ENCODE measurements at regions not wholly inside any gene's neighbourhood (a gene's known extent, or its start where the extent isn't known, plus 50 kb on each side); places are given as distances from the start of the nearest gene placed in this dataset.

DNA sequence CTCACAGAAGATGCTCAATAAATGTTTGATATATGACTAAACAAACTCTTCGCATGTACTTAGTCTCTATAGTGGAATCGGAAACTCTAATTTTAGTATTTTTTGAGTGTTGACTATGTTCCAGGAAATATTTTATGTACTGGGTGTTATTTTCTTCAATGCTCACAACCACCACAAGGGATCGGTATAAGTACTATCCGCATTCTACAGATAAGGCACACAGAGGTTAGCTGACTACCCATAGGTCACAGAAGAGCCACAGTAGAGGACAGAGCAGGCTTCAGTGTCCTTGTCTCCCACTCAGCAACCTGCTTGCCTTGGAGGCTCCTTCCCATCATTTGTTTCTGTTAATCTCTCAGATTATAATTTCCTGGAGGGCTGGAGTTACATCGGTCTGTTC is 451.3 kb downstream of the OMA1 start:
- no peaks in the 10 kb centered on the region for H3K36me3 Mint-ChIP-seq
- no peak overlapping the region for H3K4me3 Mint-ChIP-seq
- H3K27me3 Mint-ChIP-seq, result no peaks in the 10 kb centered on the region
- H3K27ac Mint-ChIP-seq, result no peak overlapping the region
- ATAC-seq (ENCODE audit: low read depth in 2 of 2), result no peak
- no peak for DNase-seq
- no peaks in the 10 kb centered on the region for H3K4me1 Mint-ChIP-seq
- H3K9me3 Mint-ChIP-seq, result no peaks in the 10 kb centered on the region

DNA sequence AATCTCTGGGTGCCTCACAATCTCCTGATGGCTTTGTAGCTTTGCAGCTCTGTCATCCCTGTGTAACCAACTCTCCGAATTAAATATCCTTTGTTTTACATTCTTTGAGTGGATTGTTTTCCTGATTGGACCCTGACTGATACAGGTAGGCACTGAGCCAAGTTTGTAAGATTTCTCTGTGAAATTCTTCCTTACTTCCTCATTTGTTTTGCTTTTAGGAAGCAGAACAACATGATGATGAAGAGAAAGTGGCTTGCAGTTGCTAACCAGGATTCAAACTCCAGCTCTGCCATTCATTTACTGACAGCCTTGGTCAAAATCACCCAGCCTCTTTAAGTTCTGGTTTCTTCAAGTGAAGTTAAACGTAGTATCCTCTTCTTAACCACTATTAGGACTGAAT is 452.3 kb downstream of the OMA1 start:
- Mint-ChIP-seq H3K27me3 (no peaks in the 10 kb centered on the region), H3K27ac (no peak overlapping the region), H3K9me3 (no peaks in the 10 kb centered on the region), H3K4me1 (no peaks in the 10 kb centered on the region), H3K36me3 (no peaks in the 10 kb centered on the region), H3K4me3 (no peak overlapping the region)
- DNase-seq (no peak), ATAC-seq (ENCODE audit: low read depth in 2 of 2) (no peak)

GRCh38 chr1:58090640-58091039 is 455.9 kb downstream of the OMA1 start:
- no peaks in the 10 kb centered on the region for H3K9me3 Mint-ChIP-seq
- H3K4me1 Mint-ChIP-seq, result no peaks in the 10 kb centered on the region
- ATAC-seq (ENCODE audit: low read depth in 2 of 2) (no peak), DNase-seq (no peak)
- H3K27me3 Mint-ChIP-seq, result peaks cover 0 to 10% (median 4%) of the 10 kb centered on the region in 3 donors
- no peaks in the 10 kb centered on the region for H3K36me3 Mint-ChIP-seq
- H3K27ac Mint-ChIP-seq, result no peak overlapping the region
- no peak overlapping the region for H3K4me3 Mint-ChIP-seq

GRCh38 chr1:58089898-58090534 is 456.5 kb downstream of the OMA1 start:
- Mint-ChIP-seq H3K4me1 (no peaks in the 10 kb centered on the region), H3K36me3 (no peaks in the 10 kb centered on the region), H3K9me3 (no peaks in the 10 kb centered on the region), H3K4me3 (no peak overlapping the region), H3K27ac (no peak overlapping the region), H3K27me3 (peaks cover 0 to 10% (median 4%) of the 10 kb centered on the region in 3 donors)
- ATAC-seq (ENCODE audit: low read depth in 2 of 2) (no peak), DNase-seq (no peak)

GRCh38 chr1:58084266-58084665 is 462.3 kb downstream of the OMA1 start:
- peaks cover 0 to 10% (median 10%) of the 10 kb centered on the region in 3 donors for H3K27me3 Mint-ChIP-seq
- H3K36me3 Mint-ChIP-seq, result no peaks in the 10 kb centered on the region
- no peak for ATAC-seq (ENCODE audit: low read depth in 2 of 2)
- DNase-seq, result no peak
- H3K9me3 Mint-ChIP-seq, result no peaks in the 10 kb centered on the region
- H3K4me3 Mint-ChIP-seq, result no peak overlapping the region
- H3K4me1 Mint-ChIP-seq, result no peaks in the 10 kb centered on the region
- peak overlapping the region in 1 of 6 donors; percentile 30 for H3K27ac Mint-ChIP-seq

DNA sequence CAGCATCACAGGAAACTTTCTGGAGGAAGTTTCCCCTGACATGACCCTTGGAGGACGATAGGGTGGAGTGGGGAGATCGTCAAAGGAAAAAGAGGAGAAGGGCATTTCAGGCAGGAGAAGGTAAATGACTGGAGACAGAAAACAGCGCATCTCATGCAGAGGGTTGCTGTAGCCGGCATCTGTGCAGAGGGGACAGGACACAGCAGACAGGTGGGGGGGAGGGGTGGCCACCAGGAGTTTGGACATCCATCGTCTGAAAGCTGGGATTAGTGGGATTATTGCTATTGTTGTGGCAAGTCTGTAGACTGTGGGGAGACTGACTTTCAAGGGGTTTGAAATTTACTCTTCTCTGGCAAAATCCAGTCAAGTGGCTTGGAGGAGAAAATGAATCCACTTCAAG is 463.9 kb downstream of the OMA1 start:
- Mint-ChIP-seq H3K27ac (no peak overlapping the region), H3K4me3 (no peak overlapping the region)
- ATAC-seq (ENCODE audit: low read depth in 2 of 2), result no peak

GRCh38 chr1:58076258-58076657 is 470.3 kb downstream of the OMA1 start:
- ATAC-seq (ENCODE audit: low read depth in 2 of 2), result no peak
- no peaks in the 10 kb centered on the region for H3K36me3 Mint-ChIP-seq
- no peak overlapping the region for H3K27ac Mint-ChIP-seq
- DNase-seq, result no peak
- no peaks in the 10 kb centered on the region for H3K4me1 Mint-ChIP-seq
- peaks cover 0 to 3% (median 0%) of the 10 kb centered on the region in 3 donors for H3K27me3 Mint-ChIP-seq
- no peak overlapping the region for H3K4me3 Mint-ChIP-seq
- peaks cover 0 to 3% (median 0%) of the 10 kb centered on the region in 7 donors for H3K9me3 Mint-ChIP-seq

More for the DNA sequence above, 463.9 kb downstream of the OMA1 start:
- no peaks in the 10 kb centered on the region for H3K36me3 Mint-ChIP-seq
- H3K4me1 Mint-ChIP-seq, result no peaks in the 10 kb centered on the region
- peaks cover 0 to 10% (median 10%) of the 10 kb centered on the region in 3 donors for H3K27me3 Mint-ChIP-seq
- no peak for DNase-seq
- peaks cover 0 to 3% (median 0%) of the 10 kb centered on the region in 7 donors for H3K9me3 Mint-ChIP-seq

DNA sequence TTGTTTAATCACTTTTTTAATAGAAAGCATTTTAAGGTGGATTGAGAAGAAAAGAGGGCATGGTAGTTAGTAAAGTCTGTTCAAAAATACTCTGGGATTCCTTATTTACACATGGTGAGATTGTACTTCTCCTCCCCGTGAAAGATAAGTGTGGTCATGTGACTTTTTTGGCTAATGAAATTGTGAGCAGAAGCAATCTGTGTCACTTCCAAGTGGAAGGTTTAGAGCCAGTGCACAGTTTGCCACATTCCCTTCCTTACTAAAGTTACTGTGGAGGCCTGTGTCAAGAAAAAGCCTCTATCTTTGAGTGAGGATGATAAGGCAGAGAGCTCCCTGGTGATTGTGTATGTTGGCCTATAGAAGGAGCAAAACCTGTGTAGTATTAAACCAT is 471.3 kb downstream of the OMA1 start:
- Mint-ChIP-seq H3K36me3 (no peaks in the 10 kb centered on the region), H3K27ac (no peak overlapping the region), H3K9me3 (peaks cover 0 to 3% (median 0%) of the 10 kb centered on the region in 7 donors), H3K4me1 (no peaks in the 10 kb centered on the region), H3K27me3 (peaks cover 0 to 3% (median 0%) of the 10 kb centered on the region in 3 donors), H3K4me3 (no peak overlapping the region)
- ATAC-seq (ENCODE audit: low read depth in 2 of 2) (no peak), DNase-seq (no peak)

DNA sequence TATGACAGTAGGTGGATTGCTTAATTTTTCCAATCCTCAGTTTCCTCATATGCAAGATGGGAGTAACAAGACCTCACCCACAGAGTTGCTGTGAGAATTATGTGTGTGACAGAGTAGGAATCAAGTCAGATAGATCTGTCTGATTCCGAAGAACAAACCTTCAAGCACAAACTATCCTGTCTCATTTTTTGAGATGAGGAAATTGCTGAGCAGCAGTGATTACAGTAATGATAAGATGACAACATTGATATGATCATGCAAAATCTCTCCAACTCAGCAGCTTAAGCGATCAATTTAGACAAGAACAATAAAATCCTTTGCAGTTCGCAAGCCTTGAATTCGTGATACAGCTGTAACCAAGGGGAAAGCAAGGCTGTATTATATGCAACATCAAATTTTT is 474.1 kb downstream of the OMA1 start:
- Mint-ChIP-seq H3K27me3 (peaks cover 0 to 7% (median 0%) of the 10 kb centered on the region in 3 donors), H3K4me3 (no peak overlapping the region), H3K4me1 (no peaks in the 10 kb centered on the region), H3K9me3 (no peaks in the 10 kb centered on the region), H3K27ac (no peak overlapping the region), H3K36me3 (no peaks in the 10 kb centered on the region)
- no peak for ATAC-seq (ENCODE audit: low read depth in 2 of 2)
- DNase-seq, result no peak

DNA sequence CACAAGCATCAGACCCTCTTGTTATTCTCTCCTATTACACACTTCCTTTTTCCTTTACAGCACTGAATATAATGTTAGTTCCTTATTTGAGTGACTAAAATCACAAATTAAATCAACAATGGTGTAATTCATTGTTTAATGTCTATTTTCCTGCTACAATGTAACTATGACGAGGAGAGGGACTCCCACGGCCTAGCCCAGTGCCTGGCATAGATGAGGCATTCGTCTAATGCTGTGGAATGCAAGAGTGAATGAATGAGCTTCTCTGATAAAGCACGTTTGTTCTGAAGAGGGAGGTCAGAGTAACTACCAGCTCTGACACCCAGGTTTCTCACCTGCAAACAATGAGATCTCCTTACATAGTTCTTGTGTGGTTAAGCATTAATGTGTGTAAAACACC is 479.4 kb downstream of the OMA1 start:
- no peaks in the 10 kb centered on the region for H3K4me1 Mint-ChIP-seq
- H3K9me3 Mint-ChIP-seq, result no peaks in the 10 kb centered on the region
- H3K4me3 Mint-ChIP-seq, result no peak overlapping the region

GRCh38 chr1:58065520-58065919 is 481.0 kb downstream of the OMA1 start:
- Mint-ChIP-seq H3K36me3 (no peaks in the 10 kb centered on the region), H3K27me3 (peaks cover 0 to 11% (median 0%) of the 10 kb centered on the region in 3 donors)
- ATAC-seq (ENCODE audit: low read depth in 2 of 2), result no peak

More for the DNA sequence above, 479.4 kb downstream of the OMA1 start:
- DNase-seq, result no peak
- ATAC-seq (ENCODE audit: low read depth in 2 of 2), result no peak
- Mint-ChIP-seq H3K27me3 (peaks cover 0 to 7% (median 0%) of the 10 kb centered on the region in 3 donors), H3K27ac (no peak overlapping the region), H3K36me3 (no peaks in the 10 kb centered on the region)

GRCh38 chr1:58064166-58064565 is 482.4 kb downstream of the OMA1 start:
- Mint-ChIP-seq H3K4me3 (no peak overlapping the region), H3K27ac (no peak overlapping the region), H3K27me3 (peaks cover 0 to 11% (median 0%) of the 10 kb centered on the region in 3 donors), H3K36me3 (no peaks in the 10 kb centered on the region), H3K4me1 (no peaks in the 10 kb centered on the region), H3K9me3 (no peaks in the 10 kb centered on the region)
- no peak for DNase-seq
- ATAC-seq (ENCODE audit: low read depth in 2 of 2), result no peak

More at GRCh38 chr1:58065520-58065919, 481.0 kb downstream of the OMA1 start:
- Mint-ChIP-seq H3K27ac (no peak overlapping the region), H3K4me1 (no peaks in the 10 kb centered on the region), H3K4me3 (no peak overlapping the region), H3K9me3 (no peaks in the 10 kb centered on the region)
- DNase-seq, result no peak

GRCh38 chr1:58063095-58063494 is 483.4 kb downstream of the OMA1 start:
- H3K27me3 Mint-ChIP-seq, result peaks cover 0 to 11% (median 0%) of the 10 kb centered on the region in 3 donors
- H3K9me3 Mint-ChIP-seq, result no peaks in the 10 kb centered on the region
- H3K4me3 Mint-ChIP-seq, result no peak overlapping the region
- peak overlapping the region in 1 of 6 donors; percentile 6 for H3K27ac Mint-ChIP-seq
- DNase-seq, result no peak
- H3K36me3 Mint-ChIP-seq, result no peaks in the 10 kb centered on the region
- no peak for ATAC-seq (ENCODE audit: low read depth in 2 of 2)
- H3K4me1 Mint-ChIP-seq, result no peaks in the 10 kb centered on the region

GRCh38 chr1:58062635-58063034 is 483.9 kb downstream of the OMA1 start:
- Mint-ChIP-seq H3K9me3 (no peaks in the 10 kb centered on the region), H3K27me3 (peaks cover 0 to 8% (median 0%) of the 10 kb centered on the region in 3 donors), H3K36me3 (no peaks in the 10 kb centered on the region), H3K27ac (no peak overlapping the region), H3K4me1 (no peaks in the 10 kb centered on the region), H3K4me3 (no peak overlapping the region)
- ATAC-seq (ENCODE audit: low read depth in 2 of 2), result no peak
- no peak for DNase-seq
